Activated CD8-positive, alpha-beta memory T cell treated with anti-CD3 and anti-CD28 coated beads for 36 hours (primary cell): ENCODE measurements at regions not wholly inside any gene's neighbourhood (a gene's known extent, or its start where the extent isn't known, plus 50 kb on each side); places are given as distances from the start of the nearest gene placed in this dataset.
"Not testable (repeated sequence)": the region's sequence is repeated elsewhere in the genome, so short reads cannot be mapped to it uniquely, and the experiment has no call there.

ENCODE experiments used
- CTCF ChIA-PET: fragments of 350-600 bp; sonication (Branson Sonifier 250); formaldehyde crosslinking; loops from one replicate; lab custom pipeline; 2021; ENCODE audit warnings: antibody characterized with exemption; lab: Charles Lee
- POLR2A ChIA-PET: fragments of 350-600 bp; sonication (Branson Sonifier 250); formaldehyde crosslinking; loops from one replicate; lab custom pipeline; 2021; ENCODE audit warnings: antibody characterized with exemption; lab: Charles Lee

DNA sequence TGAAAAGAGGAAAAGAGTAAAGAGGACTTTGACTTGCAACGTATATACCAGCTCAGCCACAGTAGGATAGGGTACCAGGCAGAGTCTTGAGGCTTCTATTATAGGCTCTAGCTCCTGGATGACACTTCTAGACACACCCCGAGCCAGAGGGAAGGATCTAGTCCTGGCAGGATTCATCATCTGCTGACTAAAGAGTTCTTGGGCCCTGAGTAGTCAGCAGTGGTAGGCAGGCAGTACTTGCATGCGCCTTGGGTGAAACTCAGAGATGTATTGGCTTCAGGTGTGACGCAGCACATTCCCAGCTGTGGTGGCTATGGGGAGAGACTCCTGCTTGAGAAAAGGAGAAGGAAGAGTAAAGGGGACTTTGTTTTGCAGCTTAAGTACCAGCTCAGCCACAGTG, 162.3 kb upstream of the APP start:
- POLR2A ChIA-PET: no interaction called here
- CTCF ChIA-PET: no interaction called here

DNA sequence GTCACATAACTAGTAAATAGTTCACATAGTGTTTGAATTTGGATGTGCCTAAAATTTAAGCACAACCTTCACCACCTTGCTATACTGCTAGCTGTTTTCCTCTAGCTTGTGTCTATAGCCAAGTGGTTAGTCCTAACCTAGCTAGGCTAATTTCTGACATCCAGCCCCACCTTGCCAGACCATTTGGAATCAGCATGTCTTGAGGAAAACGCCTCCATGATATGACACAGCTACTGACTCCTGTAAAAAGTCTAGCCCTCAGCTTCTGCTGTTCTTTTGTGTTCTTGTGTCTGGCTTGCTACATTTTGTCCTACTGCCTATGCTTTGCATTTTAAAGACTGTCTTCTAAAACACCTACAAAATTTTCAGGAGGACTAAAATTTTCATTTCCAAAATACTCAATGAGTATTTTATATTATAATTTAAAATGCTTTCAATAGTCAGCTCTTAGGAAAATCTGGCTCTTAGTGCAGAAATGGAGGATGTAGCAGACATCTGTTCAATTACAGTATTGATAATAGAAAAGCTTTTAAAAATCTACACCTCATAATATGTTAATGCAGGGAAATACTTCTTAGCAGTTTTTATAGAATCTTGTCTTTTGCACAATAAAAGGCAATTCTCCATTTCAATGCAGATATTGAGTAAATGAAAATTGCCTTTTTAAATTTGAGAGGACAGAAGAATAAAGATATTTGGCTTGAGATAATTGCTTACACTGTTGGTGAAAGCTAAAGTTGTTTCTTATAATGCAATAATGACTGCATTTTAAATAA, 160.8 kb upstream of the APP start:
- ChIA-PET CTCF (no interaction called here), POLR2A (no interaction called here)

DNA sequence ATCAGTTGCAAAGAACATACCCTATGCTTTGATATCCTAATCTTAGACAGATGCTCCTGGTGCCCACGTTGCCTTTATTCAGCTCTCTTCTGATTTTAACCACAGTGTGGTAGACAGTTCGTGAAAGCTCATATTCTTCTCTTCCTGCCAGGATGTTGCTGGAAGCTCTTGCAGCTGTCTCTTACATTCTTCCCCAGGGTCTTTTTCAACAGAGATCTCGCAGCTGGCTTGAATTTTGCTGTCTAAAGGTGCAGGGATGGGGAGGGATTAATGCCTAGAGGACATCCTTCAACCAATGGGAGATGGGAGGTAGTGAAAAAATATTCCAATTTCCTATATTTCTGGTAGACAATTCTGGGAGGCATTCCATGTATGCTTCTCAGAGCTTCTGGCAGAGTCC, 150.0 kb upstream of the APP start:
- CTCF ChIA-PET: no interaction called here
- POLR2A ChIA-PET: no interaction called here

DNA sequence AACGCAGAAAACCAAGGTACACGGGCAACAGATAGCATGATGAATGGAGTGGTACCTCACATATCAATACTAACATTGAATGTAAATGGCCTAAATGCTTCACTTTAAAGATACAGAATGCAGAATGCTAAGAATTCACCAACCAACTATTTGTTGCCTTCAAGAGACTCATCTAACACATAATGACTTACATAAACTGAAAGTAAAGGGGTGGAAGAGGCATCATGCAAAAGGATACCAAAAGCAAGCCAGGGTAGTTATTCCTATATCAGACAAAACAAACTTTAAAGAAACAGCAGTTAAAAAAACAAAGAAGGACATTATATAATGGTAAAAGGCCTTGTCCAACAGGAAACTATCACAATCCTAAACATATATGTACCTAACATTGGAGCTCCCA, 137.1 kb upstream of the APP start:
- ChIA-PET POLR2A (no interaction called here), CTCF (no interaction called here)

DNA sequence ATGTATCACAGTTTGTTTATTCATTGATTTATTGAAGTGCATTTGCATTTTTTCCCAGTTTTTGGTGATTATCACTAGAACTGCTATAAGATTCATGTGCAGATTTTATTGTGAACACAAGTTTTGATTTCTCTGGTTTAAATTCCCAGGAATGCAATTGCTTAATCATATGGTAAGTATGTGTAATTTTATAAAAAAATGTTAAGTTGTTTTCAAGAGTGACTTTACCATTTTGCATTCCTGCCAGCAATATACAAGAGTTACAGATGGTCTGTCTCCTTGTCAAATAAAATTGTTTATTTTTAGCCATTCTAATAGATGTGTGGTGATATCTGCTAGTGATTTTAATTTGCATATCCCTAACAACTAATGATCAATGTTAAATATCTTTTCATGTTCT, 127.3 kb upstream of the APP start:
- ChIA-PET CTCF (no interaction called here), POLR2A (no interaction called here)

DNA sequence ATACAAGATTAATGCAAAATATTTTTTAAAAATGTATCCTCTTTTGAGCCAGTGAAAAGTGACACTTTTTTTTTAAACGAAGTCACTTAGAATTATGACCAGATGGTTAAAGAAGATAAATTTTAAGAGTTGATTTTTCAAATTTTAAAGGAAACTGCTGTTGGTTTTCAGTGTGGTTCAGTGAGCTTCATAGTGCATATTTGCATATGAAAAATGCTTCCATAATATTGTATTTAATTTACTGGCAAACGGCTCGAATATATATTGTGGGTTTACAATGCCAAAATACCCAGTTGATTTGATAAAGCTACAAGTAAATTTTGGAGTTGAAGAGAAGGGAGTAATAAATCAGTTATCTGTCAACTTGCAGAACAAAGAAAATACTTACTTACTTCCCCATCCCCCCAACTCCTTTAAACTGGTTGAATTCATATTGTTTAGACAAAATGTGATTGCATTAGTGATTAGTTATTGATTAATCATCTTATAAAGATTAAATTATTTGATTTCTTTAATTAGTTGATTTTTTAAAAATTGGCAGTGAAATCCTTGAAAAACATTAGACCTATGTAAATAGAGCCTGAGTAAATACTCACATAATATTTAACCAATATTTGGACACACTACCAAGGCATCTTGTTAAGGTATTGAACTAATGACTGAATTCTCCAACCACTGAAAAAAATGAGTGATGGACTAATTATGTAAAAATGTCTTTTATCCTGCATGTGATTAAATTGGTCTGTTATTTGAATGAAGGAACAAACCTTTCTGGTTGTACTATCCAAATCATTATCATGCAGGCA, 122.8 kb upstream of the APP start:
- ChIA-PET CTCF (no interaction called here), POLR2A (no interaction called here)

DNA sequence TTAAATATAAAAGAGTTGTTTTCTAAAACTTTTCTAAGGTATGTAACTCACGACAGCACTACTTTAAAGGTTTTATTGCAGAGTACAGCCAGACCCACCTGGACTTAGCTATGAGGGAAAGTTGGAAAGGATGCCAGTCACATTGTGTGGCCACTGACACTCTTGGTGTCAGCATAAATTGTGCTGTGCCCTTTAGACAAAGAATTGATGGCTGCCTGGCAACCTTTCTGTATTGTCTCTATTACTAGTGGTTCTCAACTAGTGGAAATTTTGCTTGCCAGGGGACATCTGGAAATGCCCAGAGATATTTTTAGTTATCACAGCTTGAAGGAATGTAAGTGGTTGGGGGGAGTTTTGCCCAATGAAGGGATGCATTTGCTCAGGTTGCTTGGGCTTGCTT, 117.5 kb upstream of the APP start:
- CTCF ChIA-PET: no interaction called here
- POLR2A ChIA-PET: no interaction called here

DNA sequence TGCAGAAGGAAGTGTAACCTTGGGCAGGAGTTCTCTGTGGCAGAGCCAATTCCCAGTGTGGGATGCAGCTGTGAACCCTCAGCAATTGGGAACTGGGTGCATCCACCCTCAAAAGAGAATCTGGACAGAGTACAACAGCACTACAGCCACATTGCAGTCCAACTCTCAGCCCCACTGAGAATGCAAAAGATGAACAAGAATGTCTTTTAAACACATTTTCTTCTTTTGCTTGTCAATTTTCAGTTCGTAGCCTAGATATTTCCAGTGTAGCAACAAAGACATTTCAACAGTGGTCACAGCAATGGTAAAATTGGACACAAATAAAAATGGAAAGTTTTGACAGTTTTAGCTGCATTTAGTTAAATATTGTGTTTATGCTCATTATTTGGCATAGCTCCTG, 114.0 kb upstream of the APP start:
- ChIA-PET POLR2A (no interaction called here), CTCF (interaction anchor here (0.7 kb wide), 1 partner anchor 240 kb away, joined by 3 read pairs; no protein-coding TSS in a partner anchor)

DNA sequence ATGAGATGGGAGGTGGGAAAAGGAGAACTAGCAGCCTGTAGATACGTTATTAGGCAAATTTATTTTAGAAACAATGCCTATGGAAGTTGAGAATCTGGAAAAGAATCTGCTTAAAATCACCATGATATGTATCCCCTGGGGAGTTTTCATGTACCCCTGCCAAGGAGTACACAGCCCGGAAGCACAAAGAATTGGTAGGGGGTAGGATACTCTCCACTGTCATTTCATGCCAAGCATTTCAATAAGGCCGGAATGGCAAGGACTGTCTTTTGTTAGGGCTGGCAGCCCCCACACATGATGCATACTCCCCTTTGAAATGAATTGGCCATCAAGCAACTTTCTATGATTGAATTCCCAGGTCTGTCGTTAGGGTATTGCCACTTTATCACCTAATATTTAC, 111.5 kb upstream of the APP start:
- CTCF ChIA-PET: no interaction called here
- POLR2A ChIA-PET: no interaction called here

DNA sequence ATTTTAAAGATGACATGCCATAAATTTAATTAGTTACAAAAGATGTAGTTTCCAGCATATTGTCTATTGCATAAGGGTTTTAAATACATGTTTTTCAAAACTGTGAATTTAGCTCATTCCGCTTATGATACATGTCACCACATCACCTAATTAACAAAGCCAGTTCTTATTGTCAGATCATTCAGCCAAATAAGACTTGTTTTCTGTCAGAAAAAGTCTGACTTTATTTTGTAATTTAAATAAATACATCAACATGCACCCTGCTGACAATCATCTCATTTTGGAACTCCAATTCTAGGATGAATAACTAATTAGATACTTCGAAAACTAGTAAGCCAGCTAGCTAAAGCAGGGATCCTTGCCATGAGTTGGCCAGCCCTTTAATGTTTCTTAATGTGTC, 110.9 kb upstream of the APP start:
- ChIA-PET POLR2A (no interaction called here), CTCF (no interaction called here)

DNA sequence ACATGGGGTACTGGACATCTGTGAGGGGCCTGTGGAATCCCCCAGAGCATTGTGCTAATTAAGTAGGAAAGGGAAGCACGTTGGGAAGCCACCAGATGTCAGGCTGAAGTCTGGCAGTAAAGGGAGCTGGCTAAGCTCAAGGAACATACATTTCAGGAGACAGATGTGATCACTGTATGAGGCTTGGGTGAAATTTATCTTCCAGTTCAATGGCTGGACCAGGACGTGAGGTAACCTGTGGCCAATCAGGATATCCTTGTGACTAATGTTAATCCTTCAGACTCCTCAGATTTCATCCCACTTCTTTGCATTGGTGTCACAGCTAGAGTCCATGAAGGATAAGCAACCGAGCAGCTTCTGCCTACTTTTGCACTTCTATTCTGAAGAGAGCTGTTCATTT, 110.2 kb upstream of the APP start:
- ChIA-PET POLR2A (no interaction called here), CTCF (interaction anchor here (0.6 kb wide), 1 partner anchor 1100 kb away, joined by 3 read pairs; no protein-coding TSS in a partner anchor)

DNA sequence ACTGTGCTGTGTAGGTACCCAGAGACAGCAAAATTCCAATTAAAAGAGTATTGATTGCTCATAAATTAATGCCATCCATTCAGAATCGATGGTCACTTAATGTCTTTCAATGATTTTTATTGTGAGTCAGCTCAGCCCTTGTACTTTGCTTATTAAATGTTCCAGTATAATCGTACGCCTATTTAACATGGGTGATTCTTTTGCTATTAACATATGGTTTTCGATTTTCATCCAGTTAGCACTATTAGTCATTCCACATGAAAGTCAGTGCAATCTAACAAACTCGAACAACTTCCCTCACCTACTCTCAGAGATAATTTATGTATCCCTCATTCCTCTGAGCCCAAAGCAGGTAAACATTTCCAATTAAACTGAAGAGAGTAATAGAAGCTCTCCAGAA, 109.6 kb upstream of the APP start:
- ChIA-PET CTCF (no interaction called here), POLR2A (interaction anchor here (0.6 kb wide), 1 partner anchor 65 kb away, joined by 4 read pairs; no protein-coding TSS in a partner anchor)

DNA sequence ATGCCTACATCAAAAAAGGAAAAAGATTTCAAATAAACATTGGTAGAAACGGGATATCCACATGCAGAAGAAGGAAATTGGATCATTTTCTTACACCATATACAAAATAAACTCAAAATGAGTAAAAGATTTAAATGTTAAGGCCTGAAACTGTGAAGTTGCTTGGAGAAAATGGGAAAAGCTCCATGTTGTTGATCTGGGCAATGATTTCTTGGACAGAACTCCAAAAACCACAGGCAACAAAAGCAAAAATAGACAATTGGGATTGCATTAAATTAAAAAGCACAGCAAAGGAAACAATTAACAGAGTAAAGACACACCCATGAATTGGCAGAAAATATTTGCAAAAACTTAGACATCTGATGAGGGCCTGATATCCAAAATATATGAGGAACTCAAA, 105.2 kb upstream of the APP start:
- CTCF ChIA-PET: no interaction called here
- POLR2A ChIA-PET: no interaction called here

DNA sequence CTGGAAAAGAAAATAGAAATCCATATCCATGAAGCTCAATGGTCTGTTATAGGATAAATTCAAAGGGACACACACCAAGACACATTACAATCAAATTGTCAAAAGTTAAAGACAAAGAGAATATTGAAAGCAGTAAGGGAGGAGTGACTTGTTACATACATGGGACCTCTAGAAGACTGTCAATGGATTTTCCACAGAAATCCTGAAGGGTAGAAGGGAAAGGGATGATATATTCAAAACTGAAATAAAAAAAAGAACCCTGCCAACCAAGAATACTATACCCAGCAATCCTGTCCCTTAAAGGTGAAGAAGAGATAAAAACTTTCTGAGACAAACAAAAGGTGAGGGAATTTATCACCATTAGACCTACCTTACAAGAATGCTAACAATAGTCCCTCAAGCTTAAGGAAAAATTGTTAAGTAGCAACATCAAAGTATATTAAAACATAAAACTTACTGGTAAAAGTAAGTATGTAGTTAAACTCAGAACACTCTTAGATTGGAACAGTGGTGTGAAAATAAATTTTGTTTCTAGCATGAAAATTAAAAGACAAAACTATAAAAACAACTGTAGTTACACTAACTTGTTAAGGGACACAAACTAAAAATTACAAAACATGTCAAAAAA, 103.2 kb upstream of the APP start:
- ChIA-PET POLR2A (no interaction called here), CTCF (no interaction called here)

DNA sequence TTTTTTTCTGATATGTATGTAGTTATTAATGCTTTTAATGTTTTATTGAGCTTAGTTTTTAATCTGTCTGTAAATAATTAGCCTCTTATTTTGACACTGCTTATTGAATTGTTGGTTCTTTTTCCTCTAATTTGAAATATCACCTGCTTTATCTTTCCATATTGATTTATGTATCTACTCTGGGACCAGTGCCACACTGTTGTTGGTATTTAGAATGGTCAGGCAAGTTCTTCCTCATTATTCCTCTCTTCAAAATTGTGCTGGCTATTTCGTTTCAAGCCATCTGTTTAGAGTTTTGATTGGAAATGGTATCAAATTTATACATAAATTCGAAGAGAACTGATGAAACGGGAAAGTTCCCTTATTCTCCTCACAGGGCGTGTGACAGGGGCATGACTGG, 96.8 kb upstream of the APP start:
- ChIA-PET POLR2A (no interaction called here), CTCF (no interaction called here)

DNA sequence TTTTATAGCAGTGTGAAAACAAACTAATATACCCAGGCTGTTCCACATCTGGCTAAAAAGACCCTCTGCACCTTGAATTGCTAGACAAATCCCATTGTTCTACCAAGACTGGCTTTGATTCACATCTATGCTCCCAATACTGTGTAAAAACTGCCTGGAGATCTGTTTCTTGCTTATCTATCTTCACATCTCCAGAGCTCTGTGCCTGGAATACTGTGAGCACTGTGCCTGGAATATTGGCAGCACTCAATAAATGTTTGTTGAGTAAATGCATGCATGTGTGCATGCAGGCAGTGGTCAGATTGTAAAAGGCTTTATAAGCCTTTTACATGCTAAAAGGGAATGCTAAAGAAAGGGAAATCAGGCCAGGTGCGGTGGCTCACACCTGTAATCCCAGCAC, 75.5 kb upstream of the APP start:
- ChIA-PET POLR2A (no interaction called here), CTCF (no interaction called here)

DNA sequence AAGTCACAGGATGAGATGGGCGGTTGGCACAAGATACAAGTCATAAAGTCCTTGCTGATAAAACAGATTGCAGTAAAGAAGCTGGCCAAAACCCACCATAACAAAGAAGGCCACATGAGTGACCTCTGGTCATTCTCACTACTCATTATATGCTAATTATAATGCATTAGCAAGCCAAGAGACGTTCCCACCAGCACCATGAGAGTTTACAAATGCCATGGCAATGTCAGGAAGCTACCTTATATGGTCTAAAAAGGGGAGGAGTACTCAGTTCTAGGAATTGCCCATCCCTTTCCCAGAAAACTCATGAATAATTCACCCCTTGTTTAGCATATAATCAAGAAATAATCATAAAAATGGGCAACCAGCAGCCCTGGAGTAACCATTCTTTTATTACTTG, 74.9 kb upstream of the APP start:
- ChIA-PET CTCF (no interaction called here), POLR2A (no interaction called here)

DNA sequence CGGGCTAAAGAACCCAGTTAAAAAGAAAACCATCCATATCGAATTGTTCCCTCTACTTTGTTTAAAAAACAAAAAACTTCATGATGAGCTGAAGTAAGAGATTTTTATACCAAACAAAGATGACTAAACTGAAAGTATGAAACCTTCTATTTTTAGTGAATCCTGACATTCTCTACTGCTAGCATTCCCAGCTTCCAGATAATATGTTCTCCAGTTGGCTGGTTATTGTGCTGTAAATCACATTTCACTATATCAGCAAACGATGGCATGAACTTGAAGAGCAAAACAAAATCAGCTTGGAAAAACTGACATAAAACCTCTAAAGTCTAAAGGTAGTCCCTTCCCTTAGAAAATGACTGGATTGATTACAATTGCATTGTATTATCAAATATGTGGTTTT, 68.1 kb upstream of the APP start:
- ChIA-PET POLR2A (no interaction called here), CTCF (no interaction called here)

DNA sequence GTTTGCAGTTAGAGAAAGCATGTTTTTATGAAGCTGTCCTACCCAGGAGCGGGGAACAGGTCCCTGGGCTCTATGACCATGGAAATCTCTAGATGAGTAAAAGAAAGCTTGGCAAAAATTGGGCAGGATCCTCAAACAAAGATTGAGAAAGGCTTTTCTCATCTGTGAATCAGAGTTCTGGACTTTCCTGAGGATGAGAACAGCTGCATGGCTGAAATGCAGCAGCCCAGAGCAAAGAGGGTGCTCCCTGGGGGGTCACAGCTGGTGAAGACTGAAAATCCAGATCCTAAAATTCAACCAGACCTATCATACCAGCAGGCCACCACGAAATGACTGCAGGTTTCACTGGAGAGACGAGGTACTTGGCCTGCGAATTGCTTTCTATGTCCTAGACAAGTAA, 65.7 kb upstream of the APP start:
- CTCF ChIA-PET: no interaction called here
- POLR2A ChIA-PET: no interaction called here

DNA sequence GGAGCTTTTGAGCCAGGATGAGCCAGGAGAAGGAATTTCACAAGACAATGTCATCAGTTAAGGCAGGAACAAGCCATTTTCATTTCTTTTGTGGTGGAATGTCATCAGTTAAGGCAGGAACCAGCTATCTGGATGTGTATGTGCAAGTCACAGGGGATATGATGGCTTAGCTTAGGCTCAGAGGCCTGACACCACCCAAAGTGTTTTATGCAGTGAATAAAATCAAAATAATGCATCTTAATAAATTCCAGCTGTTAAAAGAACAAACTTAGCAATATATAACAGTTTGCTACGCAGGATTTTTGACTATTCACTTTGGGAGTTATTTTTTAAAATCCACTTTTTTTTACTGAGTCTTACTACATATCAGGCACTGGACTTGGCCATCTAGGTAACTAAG, 62.7 kb upstream of the APP start:
- POLR2A ChIA-PET, CTCF ChIA-PET: not testable (repeated sequence)

DNA sequence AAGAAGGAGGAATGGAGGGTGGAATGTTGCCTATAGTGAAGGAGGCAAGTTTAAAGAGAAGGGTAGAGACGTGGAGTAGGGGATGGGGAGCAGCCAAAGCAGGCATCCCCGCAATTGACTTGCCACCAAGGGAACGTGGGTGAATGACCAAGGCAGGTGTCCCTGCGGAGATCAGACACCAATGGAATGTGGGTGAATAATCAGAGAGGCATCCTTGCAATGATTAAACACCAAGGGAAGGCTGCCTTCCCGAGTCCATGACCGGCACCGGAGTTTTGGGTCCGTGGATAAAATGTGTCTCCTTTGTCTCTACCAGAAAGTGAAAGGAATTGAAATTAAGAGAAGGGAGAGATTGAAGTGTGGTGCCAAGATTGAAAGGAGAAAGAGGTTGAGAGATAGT, 61.9 kb upstream of the APP start:
- CTCF ChIA-PET, POLR2A ChIA-PET: not testable (repeated sequence)
